SK-N-SH treated with all-trans-retinoic acid at 6 μM for 48 hours (cell line): ENCODE measurements at regions not wholly inside any gene's neighbourhood (a gene's known extent, or its start where the extent isn't known, plus 50 kb on each side); places are given as distances from the start of the nearest gene placed in this dataset.

Experiments used
- ATAC-seq: fragments of 200-7000 bp; cut with Tn5 transposase; 3 replicates; pipeline ENCODE4 v1.9.1; 2020; ENCODE audit warnings: mild to moderate bottlenecking, moderate library complexity
- ARNTL ChIP-seq: fragments of 450-650 bp; formaldehyde crosslinking; IDR thresholded peaks from 2 replicates; pipeline ENCODE4 v1.5.0; 2020; ENCODE audit warnings: low read depth, mild to moderate bottlenecking, moderate library complexity, borderline replicate concordance
- BACH2 ChIP-seq: fragments of 250-450 bp; sonication (Bioruptor Pico); IDR thresholded peaks from 2 replicates; pipeline ENCODE4 v1.9.0; 2021; ENCODE audit warnings: mild to moderate bottlenecking, borderline replicate concordance
- CREB5 ChIP-seq: fragments of 250-450 bp; sonication (Bioruptor Pico); IDR thresholded peaks from 2 replicates; pipeline ENCODE4 v1.5.1; 2020; ENCODE audit warnings: low read depth, mild to moderate bottlenecking, moderate library complexity
- CSDC2 ChIP-seq: fragments of 250-450 bp; sonication (Bioruptor Pico); IDR thresholded peaks from 2 replicates; pipeline ENCODE4 v1.5.0; 2020; ENCODE audit warnings: mild to moderate bottlenecking, moderate library complexity
- CSRNP3 ChIP-seq: fragments of 250-450 bp; sonication (Bioruptor Pico); IDR thresholded peaks from 2 replicates; pipeline ENCODE4 v1.5.1; 2021; ENCODE audit warnings: mild to moderate bottlenecking, moderate library complexity
- ESRRG ChIP-seq: fragments of 250-450 bp; sonication (Bioruptor Pico); IDR thresholded peaks from 2 replicates; pipeline ENCODE4 v1.6.1; 2021; ENCODE audit warnings: mild to moderate bottlenecking
- GLIS3 ChIP-seq: fragments of 250-450 bp; sonication (Bioruptor Pico); IDR thresholded peaks from 2 replicates; pipeline ENCODE4 v1.5.0; 2020; ENCODE audit warnings: mild to moderate bottlenecking, moderate library complexity
- ISL1 ChIP-seq: fragments of 250-450 bp; sonication (Bioruptor Pico); IDR thresholded peaks from 2 replicates; pipeline ENCODE4 v2.1.2; 2022; ENCODE audit warnings: mild to moderate bottlenecking, moderate library complexity
- OSR1 ChIP-seq: fragments of 250-450 bp; sonication (Bioruptor Pico); IDR thresholded peaks from 2 replicates; pipeline ENCODE4 v1.8.0; 2022; ENCODE audit warnings: moderate library complexity, mild to moderate bottlenecking, inconsistent platforms
- POU6F1 ChIP-seq: fragments of 250-450 bp; sonication (Bioruptor Pico); IDR thresholded peaks from 2 replicates; pipeline ENCODE4 v1.8.0; 2021; ENCODE audit warnings: low read depth, mild to moderate bottlenecking, moderate library complexity, borderline replicate concordance
- PPARA ChIP-seq: fragments of 250-450 bp; sonication (Bioruptor Pico); IDR thresholded peaks from 2 replicates; pipeline ENCODE4 v1.5.0; 2020; ENCODE audit warnings: mild to moderate bottlenecking, borderline replicate concordance
- RARB ChIP-seq: fragments of 250-450 bp; sonication (Bioruptor Pico); IDR thresholded peaks from 2 replicates; pipeline ENCODE4 v1.8.0; 2021; ENCODE audit warnings: mild to moderate bottlenecking, moderate library complexity
- SNAI2 ChIP-seq: fragments of 250-450 bp; sonication (Bioruptor Pico); IDR thresholded peaks from 2 replicates; pipeline ENCODE4 v1.5.0; 2020; ENCODE audit warnings: mild to moderate bottlenecking, moderate library complexity
- TCF4 ChIP-seq: fragments of 250-450 bp; sonication (Bioruptor Pico); IDR thresholded peaks from 2 replicates; pipeline ENCODE4 v1.8.0; 2021; ENCODE audit warnings: mild to moderate bottlenecking, moderate library complexity, borderline replicate concordance
- TOX ChIP-seq: fragments of 250-450 bp; sonication (Bioruptor Pico); IDR thresholded peaks from 2 replicates; pipeline ENCODE4 v1.8.0; 2021; ENCODE audit warnings: mild to moderate bottlenecking, moderate library complexity, borderline replicate concordance
- TSHZ2 ChIP-seq: fragments of 250-450 bp; sonication (Bioruptor Pico); IDR thresholded peaks from 2 replicates; pipeline ENCODE4 v1.5.0; 2020; ENCODE audit warnings: mild to moderate bottlenecking, moderate library complexity
- ZC3H10 ChIP-seq: fragments of 250-450 bp; sonication (Bioruptor Pico); IDR thresholded peaks from 2 replicates; pipeline ENCODE4 v1.5.1; 2021; ENCODE audit warnings: mild to moderate bottlenecking, moderate library complexity
- ZFP3 ChIP-seq: fragments of 250-450 bp; sonication (Bioruptor Pico); IDR thresholded peaks from 2 replicates; pipeline ENCODE4 v1.5.0; 2020; ENCODE audit warnings: mild to moderate bottlenecking, moderate library complexity
- ZFP30 ChIP-seq: fragments of 450-650 bp; formaldehyde crosslinking; IDR thresholded peaks from 2 replicates; pipeline ENCODE4 v1.5.0; 2022; ENCODE audit warnings: mild to moderate bottlenecking, moderate library complexity
- ZNF70 ChIP-seq: fragments of 450-650 bp; formaldehyde crosslinking; IDR thresholded peaks from 2 replicates; pipeline ENCODE4 v1.5.0; 2020; ENCODE audit warnings: mild to moderate bottlenecking, moderate library complexity
- ZNF8 ChIP-seq: fragments of 450-650 bp; formaldehyde crosslinking; IDR thresholded peaks from 2 replicates; pipeline ENCODE4 v1.5.0; 2020; ENCODE audit warnings: mild to moderate bottlenecking, moderate library complexity

GRCh38 chr17:79207960-79208359, 133.3 kb downstream of the ENGASE start (continued):
- TF ChIP-seq PPARA (CRISPR knock-in tag) (no peak), ZNF8 (CRISPR knock-in tag) (no peak), SNAI2 (CRISPR knock-in tag) (no peak), CSRNP3 (CRISPR knock-in tag) (no peak), ISL1 (CRISPR knock-in tag) (no peak), TCF4 (CRISPR knock-in tag) (no peak), CSDC2 (CRISPR knock-in tag) (no peak), TOX (CRISPR knock-in tag) (no peak), BACH2 (CRISPR knock-in tag) (no peak), ZNF70 (CRISPR knock-in tag) (no peak), ZFP3 (no peak)

- ATAC-seq: no peak
These were observed 131.1 kb downstream of the ENGASE start for GRCh38 chr17:79205688-79206205.

More at GRCh38 chr17:79205688-79206205, 131.1 kb downstream of the ENGASE start:
- TF ChIP-seq OSR1 (CRISPR knock-in tag) (no peak), CREB5 (CRISPR knock-in tag) (no peak), GLIS3 (CRISPR knock-in tag) (no peak), CSRNP3 (CRISPR knock-in tag) (no peak), ZNF8 (CRISPR knock-in tag) (no peak), TOX (CRISPR knock-in tag) (no peak), ESRRG (CRISPR knock-in tag) (no peak), ARNTL (CRISPR knock-in tag) (no peak), CSDC2 (CRISPR knock-in tag) (no peak), TSHZ2 (CRISPR knock-in tag) (no peak), RARB (no peak), BACH2 (CRISPR knock-in tag) (no peak), PPARA (CRISPR knock-in tag) (no peak), ZFP30 (CRISPR knock-in tag) (no peak), TCF4 (CRISPR knock-in tag) (no peak), ZFP3 (no peak), ZC3H10 (CRISPR knock-in tag) (no peak), ISL1 (CRISPR knock-in tag) (no peak), POU6F1 (no peak), SNAI2 (CRISPR knock-in tag) (no peak)
- TF ChIP-seq, all 23 proteins: peak for 0
